A673 (cell line): ENCODE measurements at regions not wholly inside any gene's neighbourhood (a gene's known extent, or its start where the extent isn't known, plus 50 kb on each side); places are given as distances from the start of the nearest gene placed in this dataset.
"Not testable (repeated sequence)": the region's sequence is repeated elsewhere in the genome, so short reads cannot be mapped to it uniquely, and the experiment has no call there.

Experiments used
- BruUV-seq: library from RNA; stranded (reverse); fragments of 400-500 nt; replicated peaks from 2 replicates; lab custom pipeline; 2021; lab: Mats Ljungman, UMichigan
- CTCF ChIA-PET: fragments of 300-600 bp; sonication (Branson Sonifier 250); formaldehyde crosslinking; loops from one replicate; lab custom pipeline; 2022; ENCODE audit warnings: antibody characterized with exemption; lab: Charles Lee
- POLR2A ChIA-PET: fragments of 300-600 bp; sonication (Branson Sonifier 250); formaldehyde crosslinking; loops from one replicate; lab custom pipeline; 2022; ENCODE audit warnings: antibody characterized with exemption; ENCODE audit not compliant: low non-redundant PET; lab: Charles Lee
- DNase-seq: peaks from one replicate; pipeline ENCODE4 v3.0.0-alpha.2; 2015; ENCODE audit warnings: low spot score
- H3K27ac ChIP-seq: fragments of 200-600 bp; sonication (generic); 2 replicates; pipeline ENCODE4 v1.5.1; 2016; ENCODE audit warnings: mixed run types, low read depth, mild to moderate bottlenecking, mixed read lengths, antibody characterized with exemption, low read length; ENCODE audit not compliant: poor library complexity, severe bottlenecking
- H3K27me3 ChIP-seq: fragments of 200-600 bp; sonication (generic); replicated peaks from 2 replicates; pipeline ENCODE4 v1.6.1; 2017; ENCODE audit warnings: mixed run types, low read depth, mild to moderate bottlenecking, mixed read lengths, antibody characterized with exemption, low read length; ENCODE audit not compliant: insufficient read depth, poor library complexity
- H3K36me3 ChIP-seq: fragments of 200-600 bp; sonication (generic); 2 replicates; pipeline ENCODE4 v1.6.1; 2016; ENCODE audit warnings: mixed run types, mild to moderate bottlenecking, mixed read lengths, antibody characterized with exemption, low read length; ENCODE audit not compliant: insufficient read depth, poor library complexity, severe bottlenecking
- H3K4me1 ChIP-seq: fragments of 200-600 bp; sonication (generic); 2 replicates; pipeline ENCODE4 v1.6.1; 2017; ENCODE audit warnings: mixed run types, mild to moderate bottlenecking, mixed read lengths, antibody characterized with exemption, low read length; ENCODE audit not compliant: insufficient read depth, poor library complexity, severe bottlenecking
- H3K4me3 ChIP-seq: fragments of 200-600 bp; sonication (generic); 2 replicates; pipeline ENCODE4 v1.5.1; 2016; ENCODE audit warnings: low read depth, mixed run types, mild to moderate bottlenecking, mixed read lengths, low read length; ENCODE audit not compliant: poor library complexity, severe bottlenecking
- H3K9me3 ChIP-seq: fragments of 200-600 bp; sonication (generic); 2 replicates; pipeline ENCODE4 v1.6.1; 2016; ENCODE audit warnings: mixed run types, low read depth, mild to moderate bottlenecking, mixed read lengths, antibody characterized with exemption, low read length; ENCODE audit not compliant: poor library complexity, severe bottlenecking
- EZH2 ChIP-seq: fragments of 200-600 bp; sonication (generic); IDR thresholded peaks from 2 replicates; pipeline ENCODE4 v1.6.1; 2017; ENCODE audit warnings: borderline replicate concordance, low read depth, mild to moderate bottlenecking, mixed read lengths, antibody characterized with exemption, low read length; ENCODE audit not compliant: poor library complexity, severe bottlenecking
- intact Hi-C: fragments of 100-400 bp; cut with micrococcal nuclease; formaldehyde crosslinking; loops from one replicate; pipeline ENCODE4 v1.10.0; 2022; ENCODE audit not compliant: unreplicated experiment
- TF ChIP-seq, protein P1 (sequence below): fragments of 300-800, 200-600 bp; sonication (generic); conservative IDR thresholded peaks from 2 replicates; pipeline ENCODE4 v1.5.1; 2017; ENCODE audit warnings: low read depth, mild to moderate bottlenecking, antibody characterized with exemption, low read length, moderate library complexity, mixed read lengths

DNA sequence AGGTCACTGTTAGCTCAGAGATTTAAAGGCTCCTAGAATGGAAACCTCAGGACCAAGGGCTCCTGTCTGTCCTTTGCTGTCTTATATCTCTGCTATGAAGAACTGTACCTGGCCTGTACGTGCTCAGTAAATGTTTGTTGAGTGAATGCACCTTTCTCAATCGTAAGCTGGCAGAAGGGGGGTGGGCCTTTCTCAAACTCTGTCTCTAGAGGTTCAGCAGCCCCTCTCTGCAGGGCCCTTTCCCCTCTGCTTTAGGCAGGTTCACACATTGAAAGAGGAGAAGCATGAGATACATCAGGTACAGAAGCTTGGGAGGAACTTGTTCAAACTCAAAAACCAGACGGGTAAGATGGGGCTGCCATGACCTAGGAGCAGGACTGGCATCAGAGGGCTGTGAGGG, 155.6 kb downstream of the GOLGA6L4 start:
- ChIA-PET POLR2A (no interaction called here), CTCF (no interaction called here)
- intact Hi-C loops, result no loop called here

DNA sequence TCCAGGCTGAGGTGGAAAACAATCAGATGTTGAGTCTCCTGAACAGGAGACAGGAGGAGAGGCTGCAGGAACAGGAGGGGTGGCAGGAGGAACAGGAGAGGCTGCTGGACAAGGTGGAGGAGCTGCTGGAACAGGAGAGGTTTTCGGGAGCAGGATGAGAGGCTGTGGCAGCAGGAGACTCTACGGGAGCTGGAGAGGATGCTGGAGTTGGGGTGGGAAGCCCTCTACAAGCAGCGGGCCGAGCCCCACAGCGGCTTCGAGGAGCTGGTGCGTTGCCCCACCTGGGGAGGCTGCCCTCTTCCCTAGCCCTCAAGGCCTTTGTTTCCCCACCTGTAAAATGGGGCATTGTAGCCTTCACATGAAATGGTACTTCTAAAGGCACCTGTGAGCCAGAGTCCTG, 156.4 kb downstream of the GOLGA6L4 start:
- H3K27me3 ChIP-seq, CTCF ChIA-PET, intact Hi-C loops, H3K27ac ChIP-seq, H3K9me3 ChIP-seq, POLR2A ChIA-PET, H3K4me1 ChIP-seq, BruUV-seq, H3K36me3 ChIP-seq, DNase-seq, H3K4me3 ChIP-seq: not testable (repeated sequence)

More for the DNA sequence above, 155.6 kb downstream of the GOLGA6L4 start:
- TF ChIP-seq, protein P1, sequence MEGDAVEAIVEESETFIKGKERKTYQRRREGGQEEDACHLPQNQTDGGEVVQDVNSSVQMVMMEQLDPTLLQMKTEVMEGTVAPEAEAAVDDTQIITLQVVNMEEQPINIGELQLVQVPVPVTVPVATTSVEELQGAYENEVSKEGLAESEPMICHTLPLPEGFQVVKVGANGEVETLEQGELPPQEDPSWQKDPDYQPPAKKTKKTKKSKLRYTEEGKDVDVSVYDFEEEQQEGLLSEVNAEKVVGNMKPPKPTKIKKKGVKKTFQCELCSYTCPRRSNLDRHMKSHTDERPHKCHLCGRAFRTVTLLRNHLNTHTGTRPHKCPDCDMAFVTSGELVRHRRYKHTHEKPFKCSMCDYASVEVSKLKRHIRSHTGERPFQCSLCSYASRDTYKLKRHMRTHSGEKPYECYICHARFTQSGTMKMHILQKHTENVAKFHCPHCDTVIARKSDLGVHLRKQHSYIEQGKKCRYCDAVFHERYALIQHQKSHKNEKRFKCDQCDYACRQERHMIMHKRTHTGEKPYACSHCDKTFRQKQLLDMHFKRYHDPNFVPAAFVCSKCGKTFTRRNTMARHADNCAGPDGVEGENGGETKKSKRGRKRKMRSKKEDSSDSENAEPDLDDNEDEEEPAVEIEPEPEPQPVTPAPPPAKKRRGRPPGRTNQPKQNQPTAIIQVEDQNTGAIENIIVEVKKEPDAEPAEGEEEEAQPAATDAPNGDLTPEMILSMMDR, result no peak
- TF ChIP-seq EZH2, result no peak
- no TSS peak for BruUV-seq
- Histone ChIP-seq H3K9me3 (no peaks in the 10 kb centered on the region), H3K4me1 (no peaks in the 10 kb centered on the region), H3K27ac (no peak overlapping the region), H3K4me3 (no peak overlapping the region), H3K27me3 (no peaks in the 10 kb centered on the region), H3K36me3 (no peaks in the 10 kb centered on the region)
- no peak for DNase-seq

- BruUV-seq, H3K4me1 ChIP-seq, DNase-seq, H3K27ac ChIP-seq, CTCF ChIA-PET, H3K4me3 ChIP-seq, H3K27me3 ChIP-seq, H3K9me3 ChIP-seq, intact Hi-C loops, H3K36me3 ChIP-seq, POLR2A ChIA-PET: not testable (repeated sequence)
Observed at GRCh38 chr15:84393386-84393936, 157.9 kb downstream of the GOLGA6L4 start.

DNA sequence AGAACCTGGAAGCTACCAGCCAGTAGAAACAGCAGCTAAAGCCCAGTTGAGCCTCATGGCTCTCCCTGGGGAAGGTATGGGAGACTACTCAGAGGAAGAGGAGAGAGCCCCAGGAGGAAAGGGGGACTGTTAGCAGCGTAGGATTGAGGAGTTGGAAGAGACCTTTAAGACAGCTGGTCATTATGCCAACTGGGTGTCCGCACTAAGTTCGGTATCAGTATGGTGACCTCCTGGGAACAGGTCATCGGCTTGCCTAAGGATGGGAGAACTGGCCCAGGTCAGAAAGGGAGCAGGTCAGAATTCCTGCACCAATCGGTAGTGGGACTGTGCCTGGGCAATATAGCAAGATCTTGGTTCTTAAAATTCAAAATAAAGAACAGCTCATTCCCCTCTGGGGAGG, 158.4 kb downstream of the GOLGA6L4 start:
- BruUV-seq, H3K27me3 ChIP-seq, POLR2A ChIA-PET, H3K4me3 ChIP-seq, H3K27ac ChIP-seq, CTCF ChIA-PET, H3K9me3 ChIP-seq, intact Hi-C loops, H3K4me1 ChIP-seq, H3K36me3 ChIP-seq, DNase-seq: not testable (repeated sequence)

GRCh38 chr15:84395384-84395783, 159.8 kb downstream of the GOLGA6L4 start:
- H3K4me1 ChIP-seq, H3K27ac ChIP-seq, POLR2A ChIA-PET, intact Hi-C loops, DNase-seq, CTCF ChIA-PET, H3K9me3 ChIP-seq, H3K4me3 ChIP-seq, H3K36me3 ChIP-seq, BruUV-seq, H3K27me3 ChIP-seq: not testable (repeated sequence)

GRCh38 chr15:84395881-84396280, 160.3 kb downstream of the GOLGA6L4 start:
- intact Hi-C loops, H3K27me3 ChIP-seq, H3K4me3 ChIP-seq, H3K9me3 ChIP-seq, H3K36me3 ChIP-seq, DNase-seq, H3K4me1 ChIP-seq, BruUV-seq, POLR2A ChIA-PET, CTCF ChIA-PET, H3K27ac ChIP-seq: not testable (repeated sequence)

DNA sequence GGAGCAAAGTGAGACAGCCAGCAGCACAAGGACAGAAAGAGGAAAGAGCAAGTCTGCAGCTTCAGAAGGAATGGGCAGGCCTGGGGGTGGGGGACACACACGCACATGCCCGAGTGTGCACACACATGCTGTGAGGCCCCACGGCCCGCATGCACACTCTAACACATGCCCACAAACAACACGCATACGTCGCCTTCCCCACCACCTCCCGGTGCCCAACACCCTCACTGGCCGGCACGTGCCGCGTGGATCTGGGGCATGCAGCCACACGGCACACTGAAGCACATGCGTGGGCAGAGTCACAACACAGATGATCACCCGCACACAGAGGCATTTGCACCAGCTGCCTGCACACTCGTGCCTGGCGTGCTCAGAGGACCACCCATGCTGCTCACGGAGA, 161.5 kb downstream of the GOLGA6L4 start:
- CTCF ChIA-PET, H3K27ac ChIP-seq, H3K4me3 ChIP-seq, DNase-seq, H3K4me1 ChIP-seq, H3K27me3 ChIP-seq, BruUV-seq, intact Hi-C loops, POLR2A ChIA-PET, H3K9me3 ChIP-seq, H3K36me3 ChIP-seq: not testable (repeated sequence)
